T-cell (primary cell): ENCODE measurements at regions not wholly inside any gene's neighbourhood (a gene's known extent, or its start where the extent isn't known, plus 50 kb on each side); places are given as distances from the start of the nearest gene placed in this dataset.

ENCODE experiments used
- ATAC-seq, 4 experiments: fragments of 200-7000 bp in 3 of 4; fragments of 150-1000 bp in 1 of 4; cut with Tn5 transposase; replicated peaks in 1 of 4; 1 replicate in 3 of 4; 2 replicates in 1 of 4; pipeline ENCODE4 v1.10.0; 2021; ENCODE audit warnings: moderate library complexity in 3 of 4, mild to moderate bottlenecking in 2 of 4, moderate number of reproducible peaks in 1 of 4
- CTCF ChIA-PET, 2 donors: fragments of 300-600 bp; sonication (Branson Sonifier 250); formaldehyde crosslinking; loops; one replicate each; lab custom pipeline; 2022; ENCODE audit warnings: antibody characterized with exemption in 2 of 2; lab: Charles Lee
- POLR2A ChIA-PET, 2 donors: fragments of 300-600 bp; sonication (Branson Sonifier 250); formaldehyde crosslinking; loops; one replicate each; lab custom pipeline; 2022; ENCODE audit warnings: antibody characterized with exemption in 2 of 2; lab: Charles Lee
- DNase-seq, 35 experiments: peaks; one replicate each; pipeline versions ENCODE4 v3.0.0 to v3.0.0-alpha.2; 2013 to 2023
- H3K27ac ChIP-seq: one replicate; pipeline ENCODE4 v1.5.1; 2013; ENCODE audit warnings: low read length
- H3K27me3 ChIP-seq, 2 experiments: replicated peaks in 1 of 2; 1 replicate in 1 of 2; 2 replicates in 1 of 2; pipeline versions ENCODE4 v1.6.1 to v1.7.0; 2013; ENCODE audit warnings: low read length in 1 of 2, mixed read lengths in 1 of 2; ENCODE audit not compliant: control insufficient read depth in 2 of 2, insufficient read depth in 2 of 2; ENCODE audit errors: extremely low read depth in 1 of 2
- H3K36me3 ChIP-seq, 2 donors: 1 replicate in 1 of 2; 2 replicates in 1 of 2; pipeline versions ENCODE4 v1.6.1 to v1.7.0; 2013; ENCODE audit warnings: low read length in 1 of 2; ENCODE audit not compliant: control insufficient read depth in 2 of 2, insufficient read depth in 1 of 2; ENCODE audit errors: extremely low read depth in 1 of 2
- H3K4me1 ChIP-seq, 2 experiments: 1 replicate in 1 of 2; 2 replicates in 1 of 2; pipeline versions ENCODE4 v1.6.1 to v1.7.0; 2013; ENCODE audit warnings: low read length in 2 of 2, mixed read lengths in 1 of 2; ENCODE audit not compliant: insufficient read depth in 2 of 2, control insufficient read depth in 1 of 2; ENCODE audit errors: extremely low read depth in 1 of 2
- H3K4me3 ChIP-seq, 2 donors: 1 replicate in 1 of 2; 2 replicates in 1 of 2; pipeline versions ENCODE4 v1.5.1 to v1.7.0; 2013; ENCODE audit warnings: mild to moderate bottlenecking in 2 of 2, low read length in 1 of 2, moderate library complexity in 1 of 2; ENCODE audit not compliant: control insufficient read depth in 1 of 2; ENCODE audit errors: extremely low read depth in 1 of 2
- H3K9me3 ChIP-seq: 2 replicates; pipeline ENCODE4 v1.7.0; 2013
- H3K27ac Mint-ChIP-seq, 2 donors: one replicate each; pipeline ENCODE4 v1.8.0; 2020 to 2021; ENCODE audit warnings: mild to moderate bottlenecking in 2 of 2, mixed read lengths in 2 of 2
- H3K27me3 Mint-ChIP-seq, 2 donors: one replicate each; pipeline ENCODE4 v1.8.0; 2021 to 2022; ENCODE audit warnings: mixed read lengths in 2 of 2
- H3K36me3 Mint-ChIP-seq: one replicate; pipeline ENCODE4 v1.8.0; 2021; ENCODE audit warnings: mixed read lengths
- H3K4me1 Mint-ChIP-seq, 3 donors: one replicate each; pipeline ENCODE4 v1.8.0; 2020 to 2022; ENCODE audit warnings: mixed read lengths in 3 of 3, mild to moderate bottlenecking in 1 of 3
- H3K4me3 Mint-ChIP-seq, 3 donors: one replicate each; pipeline ENCODE4 v1.8.0; 2020 to 2022; ENCODE audit warnings: mild to moderate bottlenecking in 3 of 3, mixed read lengths in 3 of 3, moderate library complexity in 3 of 3
- H3K9me3 Mint-ChIP-seq, 3 donors: one replicate each; pipeline ENCODE4 v1.8.0; 2020 to 2022; ENCODE audit warnings: mixed read lengths in 3 of 3
- WGBS: methylation state at CpG from one replicate; pipeline ENCODE4 v1.1.5; 2013; ENCODE audit warnings: missing lambda C conversion rate; ENCODE audit not compliant: insufficient coverage; 5-methylcytosine and 5-hydroxymethylcytosine counted together

DNA sequence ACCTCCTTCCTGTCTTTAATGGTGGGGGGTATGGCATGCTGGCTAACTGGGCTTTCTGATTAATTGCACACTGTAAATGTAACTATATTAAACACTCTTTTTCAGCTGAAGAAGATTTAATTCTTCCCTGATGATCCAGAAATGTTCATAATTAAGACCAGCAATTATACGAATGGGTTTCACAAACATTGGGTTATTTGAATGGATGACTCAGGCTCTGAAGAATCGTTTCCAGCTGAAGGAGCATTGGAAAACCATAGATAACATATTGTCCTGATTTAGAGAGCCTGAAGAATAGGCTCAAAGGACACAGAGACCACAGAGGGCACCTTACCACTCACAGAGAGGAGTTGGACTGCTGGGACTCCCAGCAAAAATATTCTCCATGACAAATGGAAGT lies 130.7 kb upstream of the SSTR4 start:
- WGBS: no CpG with 5 or more reads among the region's 2 CpGs
- Mint-ChIP-seq H3K36me3 (no peaks in the 10 kb centered on the region), H3K27ac (no peak overlapping the region), H3K4me1 (no peaks in the 10 kb centered on the region), H3K4me3 (no peak overlapping the region), H3K9me3 (peaks cover 17 to 31% (median 28%) of the 10 kb centered on the region in 3 donors), H3K27me3 (no peaks in the 10 kb centered on the region)
- Histone ChIP-seq H3K36me3 (no peaks in the 10 kb centered on the region), H3K9me3 (no peaks in the 10 kb centered on the region), H3K27me3 (peaks cover 0 to 3% of the 10 kb centered on the region in 2 experiments), H3K27ac (no peak overlapping the region), H3K4me3 (no peak overlapping the region), H3K4me1 (no peaks in the 10 kb centered on the region)
- CTCF ChIA-PET: interaction anchor here in 1 of 2 donors (0.6 kb wide), 1 partner anchor 23 kb away, joined by 3 read pairs; no protein-coding TSS in a partner anchor
- ATAC-seq (no peak), DNase-seq (no peak)
- POLR2A ChIA-PET: no interaction called here

DNA sequence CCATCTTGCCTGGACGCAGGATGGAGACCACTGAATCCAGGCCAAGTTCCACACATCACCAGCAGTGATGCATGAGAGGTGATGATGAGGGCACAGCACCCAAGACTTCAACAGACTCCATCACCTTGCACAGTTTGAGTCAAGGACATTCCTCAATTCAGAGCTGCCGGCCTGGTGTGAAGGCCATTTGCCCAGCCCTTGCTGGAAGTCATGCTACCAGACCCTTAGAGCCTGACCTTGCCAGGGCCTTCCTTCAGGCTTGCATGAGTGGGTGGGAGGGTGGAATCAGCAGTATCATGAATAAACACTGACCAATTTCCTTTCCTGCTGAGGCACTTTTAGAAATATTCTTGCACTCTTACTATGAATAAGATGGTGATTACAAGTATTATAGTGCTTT lies 130.2 kb upstream of the SSTR4 start:
- H3K9me3 Mint-ChIP-seq: peaks cover 17 to 28% (median 28%) of the 10 kb centered on the region in 3 donors
- H3K36me3 ChIP-seq: no peaks in the 10 kb centered on the region
- ChIA-PET POLR2A (no interaction called here), CTCF (no interaction called here)
- H3K9me3 ChIP-seq: no peaks in the 10 kb centered on the region
- no peaks in the 10 kb centered on the region for H3K4me1 Mint-ChIP-seq
- ATAC-seq (no peak), DNase-seq (no peak)
- H3K4me1 ChIP-seq: no peaks in the 10 kb centered on the region
- H3K36me3 Mint-ChIP-seq: no peaks in the 10 kb centered on the region
- WGBS: no CpG with 5 or more reads among the region's 2 CpGs
- H3K4me3 Mint-ChIP-seq: no peak overlapping the region
- no peak overlapping the region for H3K4me3 ChIP-seq
- H3K27ac Mint-ChIP-seq: no peak overlapping the region
- H3K27me3 ChIP-seq: peaks cover 0 to 3% of the 10 kb centered on the region in 2 experiments
- H3K27me3 Mint-ChIP-seq: no peaks in the 10 kb centered on the region
- no peak overlapping the region for H3K27ac ChIP-seq

DNA sequence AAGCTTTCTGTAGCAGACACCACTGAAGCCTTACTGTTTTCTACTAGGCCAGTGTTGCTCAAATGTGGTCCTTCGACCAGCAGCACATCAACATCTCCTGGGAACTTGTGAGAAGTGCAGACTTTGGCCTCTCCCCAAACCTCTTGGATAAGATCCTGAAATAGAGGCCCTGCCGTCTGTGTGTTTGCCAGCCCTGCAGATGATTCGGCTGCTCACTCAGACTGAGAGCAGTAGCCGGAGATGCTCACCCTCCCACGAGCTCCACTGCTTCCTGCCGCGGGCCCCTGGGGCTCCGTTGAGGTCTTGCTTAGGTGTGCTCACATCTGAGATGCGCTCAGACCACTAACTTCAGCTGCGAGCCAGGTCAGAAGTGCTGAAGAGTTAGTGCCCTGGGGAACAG lies 129.5 kb upstream of the SSTR4 start:
- no peak for DNase-seq
- Histone ChIP-seq H3K27me3 (peaks cover 0 to 3% of the 10 kb centered on the region in 2 experiments), H3K27ac (no peak overlapping the region), H3K4me1 (no peaks in the 10 kb centered on the region), H3K9me3 (no peaks in the 10 kb centered on the region), H3K4me3 (no peak overlapping the region), H3K36me3 (no peaks in the 10 kb centered on the region)
- H3K27ac Mint-ChIP-seq: no peak overlapping the region
- H3K4me1 Mint-ChIP-seq: no peaks in the 10 kb centered on the region
- H3K36me3 Mint-ChIP-seq: no peaks in the 10 kb centered on the region
- no peak overlapping the region for H3K4me3 Mint-ChIP-seq
- ChIA-PET POLR2A (no interaction called here), CTCF (no interaction called here)
- H3K27me3 Mint-ChIP-seq: no peaks in the 10 kb centered on the region
- no peak for ATAC-seq
- H3K9me3 Mint-ChIP-seq: peaks cover 11 to 22% (median 21%) of the 10 kb centered on the region in 3 donors
- whole genome bisulfite sequencing: 23% methylated on average over 10 of the region's 10 CpGs

DNA sequence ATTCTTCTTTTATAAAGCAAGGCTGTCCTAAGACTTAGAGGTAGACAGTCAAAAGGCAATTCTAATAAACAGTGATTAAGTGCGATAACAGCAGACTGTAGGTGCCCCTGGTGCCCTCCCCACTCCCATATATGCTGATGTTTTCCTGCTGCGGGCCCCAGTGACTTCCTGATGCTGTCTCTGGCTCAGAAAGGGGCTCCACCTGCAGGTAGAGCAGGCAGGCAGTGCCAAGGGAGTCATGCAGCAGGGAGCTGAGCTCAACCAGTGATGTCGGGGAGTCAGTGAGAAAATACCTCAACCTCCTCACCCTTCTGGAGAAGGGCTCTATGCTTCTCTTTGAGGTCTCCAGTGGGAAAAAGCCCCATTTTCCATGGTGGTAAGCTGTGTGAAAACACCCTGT lies 126.7 kb upstream of the SSTR4 start:
- CTCF ChIA-PET: no interaction called here
- H3K4me3 ChIP-seq: no peak overlapping the region
- Mint-ChIP-seq H3K27me3 (no peaks in the 10 kb centered on the region), H3K4me1 (no peaks in the 10 kb centered on the region), H3K9me3 (peaks cover 0 to 5% (median 4%) of the 10 kb centered on the region in 3 donors), H3K27ac (no peak overlapping the region), H3K36me3 (no peaks in the 10 kb centered on the region), H3K4me3 (no peak overlapping the region)
- POLR2A ChIA-PET: no interaction called here
- DNase-seq (no peak), ATAC-seq (no peak)
- peaks cover 0 to 3% of the 10 kb centered on the region in 2 experiments for H3K27me3 ChIP-seq
- WGBS: 79% methylated on average over 2 of the region's 3 CpGs
- H3K4me1 ChIP-seq: no peaks in the 10 kb centered on the region
- no peaks in the 10 kb centered on the region for H3K36me3 ChIP-seq
- H3K9me3 ChIP-seq: no peaks in the 10 kb centered on the region
- no peak overlapping the region for H3K27ac ChIP-seq

DNA sequence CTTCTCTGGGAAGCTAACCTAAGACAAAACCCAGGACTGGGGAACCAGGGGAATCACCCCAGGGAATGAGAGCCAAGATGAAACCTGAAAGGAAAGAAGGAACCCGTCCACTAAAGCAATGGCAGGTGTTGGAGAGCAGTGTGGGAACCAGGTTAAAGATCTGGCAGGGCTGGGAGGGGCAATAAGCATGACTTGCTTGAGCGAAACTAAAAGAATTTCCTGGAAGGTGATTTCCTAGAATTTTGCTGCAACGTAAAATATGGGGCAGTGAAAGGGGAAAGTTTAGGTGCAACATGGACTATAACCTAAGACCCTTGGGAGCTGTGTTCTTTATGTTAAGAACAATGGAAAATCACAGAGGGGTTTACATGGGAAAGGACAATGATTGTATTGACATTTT lies 126.2 kb upstream of the SSTR4 start:
- 34% methylated on average over 2 of the region's 3 CpGs for WGBS
- H3K4me3 ChIP-seq: no peak overlapping the region

DNA sequence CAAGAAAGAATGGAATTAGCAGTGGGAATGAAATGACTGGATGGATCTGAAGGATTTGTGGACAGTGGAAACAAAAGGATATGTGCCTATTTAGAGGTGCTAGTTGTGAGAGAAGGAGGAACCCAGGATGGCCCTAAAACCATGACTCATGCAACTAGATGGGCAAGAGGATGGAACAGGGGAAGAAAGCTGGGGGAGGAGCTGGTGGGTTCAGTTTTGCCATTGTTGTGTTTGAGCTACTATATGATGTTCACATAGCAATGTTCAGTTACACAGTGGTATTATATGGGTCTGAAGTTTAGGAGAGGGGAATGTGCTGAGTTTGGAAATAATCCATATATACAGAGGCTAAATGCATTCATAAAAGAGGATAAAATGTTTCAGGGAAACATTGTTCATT lies 125.7 kb upstream of the SSTR4 start:
- Histone ChIP-seq H3K27ac (no peak overlapping the region), H3K36me3 (no peaks in the 10 kb centered on the region), H3K9me3 (no peaks in the 10 kb centered on the region), H3K27me3 (peaks cover 0 to 3% of the 10 kb centered on the region in 2 experiments), H3K4me1 (no peaks in the 10 kb centered on the region), H3K4me3 (no peak overlapping the region)
- Mint-ChIP-seq H3K4me3 (no peak overlapping the region), H3K36me3 (no peaks in the 10 kb centered on the region), H3K4me1 (no peaks in the 10 kb centered on the region), H3K27me3 (no peaks in the 10 kb centered on the region), H3K9me3 (peaks cover 5 to 9% (median 8%) of the 10 kb centered on the region in 3 donors), H3K27ac (no peak overlapping the region)
- ChIA-PET POLR2A (no interaction called here), CTCF (no interaction called here)
- ATAC-seq (no peak), DNase-seq (no peak)

More for the DNA sequence above, 126.2 kb upstream of the SSTR4 start:
- DNase-seq: no peak
- H3K36me3 Mint-ChIP-seq: no peaks in the 10 kb centered on the region
- peaks cover 0 to 3% of the 10 kb centered on the region in 2 experiments for H3K27me3 ChIP-seq
- no peaks in the 10 kb centered on the region for H3K36me3 ChIP-seq
- H3K4me1 Mint-ChIP-seq: no peaks in the 10 kb centered on the region
- ATAC-seq: no peak
- CTCF ChIA-PET: no interaction called here
- POLR2A ChIA-PET: no interaction called here
- no peak overlapping the region for H3K27ac Mint-ChIP-seq
- no peaks in the 10 kb centered on the region for H3K9me3 ChIP-seq
- no peaks in the 10 kb centered on the region for H3K27me3 Mint-ChIP-seq
- no peak overlapping the region for H3K27ac ChIP-seq
- H3K4me3 Mint-ChIP-seq: no peak overlapping the region
- H3K4me1 ChIP-seq: no peaks in the 10 kb centered on the region
- peaks cover 3 to 8% (median 7%) of the 10 kb centered on the region in 3 donors for H3K9me3 Mint-ChIP-seq

DNA sequence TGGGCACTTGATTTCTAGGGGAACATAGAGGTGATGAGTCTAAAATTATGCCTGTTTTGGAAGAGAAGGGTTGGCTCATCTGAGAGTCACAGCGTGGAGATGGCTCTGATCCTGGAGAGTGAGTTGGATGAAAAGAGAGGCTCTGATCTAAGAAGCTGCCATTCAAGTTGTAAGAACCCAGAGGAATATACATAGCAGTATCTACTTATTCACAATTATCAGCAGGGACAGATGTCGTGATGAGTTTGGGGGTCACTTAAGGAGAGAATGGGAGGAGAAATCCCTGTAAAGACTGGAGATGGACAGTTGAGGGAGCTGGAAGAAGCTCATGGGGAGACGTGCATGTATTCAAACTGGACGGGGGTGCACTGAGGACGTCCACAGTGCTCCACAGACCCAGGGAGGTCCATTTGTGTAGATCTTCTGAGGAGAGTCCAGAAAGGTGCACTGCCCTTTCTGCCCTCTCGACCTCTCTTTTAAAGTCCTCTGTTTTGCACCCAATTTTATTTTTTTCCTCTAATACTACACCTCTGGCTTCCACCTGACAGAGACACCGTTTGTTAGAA lies 124.7 kb upstream of the SSTR4 start:
- ChIA-PET CTCF (no interaction called here), POLR2A (no interaction called here)
- Mint-ChIP-seq H3K9me3 (peaks cover 5 to 9% (median 8%) of the 10 kb centered on the region in 3 donors), H3K36me3 (no peaks in the 10 kb centered on the region), H3K27ac (no peak overlapping the region), H3K4me3 (no peak overlapping the region), H3K4me1 (no peaks in the 10 kb centered on the region), H3K27me3 (no peaks in the 10 kb centered on the region)
- no peak for ATAC-seq
- Histone ChIP-seq H3K9me3 (no peaks in the 10 kb centered on the region), H3K27me3 (peaks cover 0 to 3% of the 10 kb centered on the region in 2 experiments), H3K4me1 (no peaks in the 10 kb centered on the region), H3K36me3 (no peaks in the 10 kb centered on the region), H3K4me3 (no peak overlapping the region), H3K27ac (no peak overlapping the region)
- no peak for DNase-seq
- 60% methylated on average over 1 of the region's 7 CpGs for WGBS
